ENCODE measurements at regions not wholly inside any gene's neighbourhood (a gene's known extent, or its start where the extent isn't known, plus 50 kb on each side); places are given as distances from the start of the nearest gene placed in this dataset.

DNA sequence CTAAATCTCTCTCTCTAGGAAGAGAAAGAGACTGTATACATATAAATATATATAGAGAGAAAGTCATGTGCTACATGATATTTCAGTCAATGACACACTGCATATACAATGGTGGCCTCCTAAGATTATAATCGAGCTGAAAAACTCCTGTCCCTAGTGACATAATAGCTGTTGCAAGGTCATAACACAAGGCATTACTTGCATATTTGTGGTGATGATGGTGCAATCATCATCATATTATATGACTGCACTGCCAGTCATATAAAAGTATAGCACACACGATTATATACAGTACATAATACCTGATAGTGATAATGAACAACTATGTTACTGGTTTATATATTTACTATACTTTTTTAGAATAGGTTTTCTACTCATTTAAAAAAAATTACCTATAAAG, 316.7 kb downstream of the FGFR2 start (continued):
- TF ChIP-seq, protein P1, sequence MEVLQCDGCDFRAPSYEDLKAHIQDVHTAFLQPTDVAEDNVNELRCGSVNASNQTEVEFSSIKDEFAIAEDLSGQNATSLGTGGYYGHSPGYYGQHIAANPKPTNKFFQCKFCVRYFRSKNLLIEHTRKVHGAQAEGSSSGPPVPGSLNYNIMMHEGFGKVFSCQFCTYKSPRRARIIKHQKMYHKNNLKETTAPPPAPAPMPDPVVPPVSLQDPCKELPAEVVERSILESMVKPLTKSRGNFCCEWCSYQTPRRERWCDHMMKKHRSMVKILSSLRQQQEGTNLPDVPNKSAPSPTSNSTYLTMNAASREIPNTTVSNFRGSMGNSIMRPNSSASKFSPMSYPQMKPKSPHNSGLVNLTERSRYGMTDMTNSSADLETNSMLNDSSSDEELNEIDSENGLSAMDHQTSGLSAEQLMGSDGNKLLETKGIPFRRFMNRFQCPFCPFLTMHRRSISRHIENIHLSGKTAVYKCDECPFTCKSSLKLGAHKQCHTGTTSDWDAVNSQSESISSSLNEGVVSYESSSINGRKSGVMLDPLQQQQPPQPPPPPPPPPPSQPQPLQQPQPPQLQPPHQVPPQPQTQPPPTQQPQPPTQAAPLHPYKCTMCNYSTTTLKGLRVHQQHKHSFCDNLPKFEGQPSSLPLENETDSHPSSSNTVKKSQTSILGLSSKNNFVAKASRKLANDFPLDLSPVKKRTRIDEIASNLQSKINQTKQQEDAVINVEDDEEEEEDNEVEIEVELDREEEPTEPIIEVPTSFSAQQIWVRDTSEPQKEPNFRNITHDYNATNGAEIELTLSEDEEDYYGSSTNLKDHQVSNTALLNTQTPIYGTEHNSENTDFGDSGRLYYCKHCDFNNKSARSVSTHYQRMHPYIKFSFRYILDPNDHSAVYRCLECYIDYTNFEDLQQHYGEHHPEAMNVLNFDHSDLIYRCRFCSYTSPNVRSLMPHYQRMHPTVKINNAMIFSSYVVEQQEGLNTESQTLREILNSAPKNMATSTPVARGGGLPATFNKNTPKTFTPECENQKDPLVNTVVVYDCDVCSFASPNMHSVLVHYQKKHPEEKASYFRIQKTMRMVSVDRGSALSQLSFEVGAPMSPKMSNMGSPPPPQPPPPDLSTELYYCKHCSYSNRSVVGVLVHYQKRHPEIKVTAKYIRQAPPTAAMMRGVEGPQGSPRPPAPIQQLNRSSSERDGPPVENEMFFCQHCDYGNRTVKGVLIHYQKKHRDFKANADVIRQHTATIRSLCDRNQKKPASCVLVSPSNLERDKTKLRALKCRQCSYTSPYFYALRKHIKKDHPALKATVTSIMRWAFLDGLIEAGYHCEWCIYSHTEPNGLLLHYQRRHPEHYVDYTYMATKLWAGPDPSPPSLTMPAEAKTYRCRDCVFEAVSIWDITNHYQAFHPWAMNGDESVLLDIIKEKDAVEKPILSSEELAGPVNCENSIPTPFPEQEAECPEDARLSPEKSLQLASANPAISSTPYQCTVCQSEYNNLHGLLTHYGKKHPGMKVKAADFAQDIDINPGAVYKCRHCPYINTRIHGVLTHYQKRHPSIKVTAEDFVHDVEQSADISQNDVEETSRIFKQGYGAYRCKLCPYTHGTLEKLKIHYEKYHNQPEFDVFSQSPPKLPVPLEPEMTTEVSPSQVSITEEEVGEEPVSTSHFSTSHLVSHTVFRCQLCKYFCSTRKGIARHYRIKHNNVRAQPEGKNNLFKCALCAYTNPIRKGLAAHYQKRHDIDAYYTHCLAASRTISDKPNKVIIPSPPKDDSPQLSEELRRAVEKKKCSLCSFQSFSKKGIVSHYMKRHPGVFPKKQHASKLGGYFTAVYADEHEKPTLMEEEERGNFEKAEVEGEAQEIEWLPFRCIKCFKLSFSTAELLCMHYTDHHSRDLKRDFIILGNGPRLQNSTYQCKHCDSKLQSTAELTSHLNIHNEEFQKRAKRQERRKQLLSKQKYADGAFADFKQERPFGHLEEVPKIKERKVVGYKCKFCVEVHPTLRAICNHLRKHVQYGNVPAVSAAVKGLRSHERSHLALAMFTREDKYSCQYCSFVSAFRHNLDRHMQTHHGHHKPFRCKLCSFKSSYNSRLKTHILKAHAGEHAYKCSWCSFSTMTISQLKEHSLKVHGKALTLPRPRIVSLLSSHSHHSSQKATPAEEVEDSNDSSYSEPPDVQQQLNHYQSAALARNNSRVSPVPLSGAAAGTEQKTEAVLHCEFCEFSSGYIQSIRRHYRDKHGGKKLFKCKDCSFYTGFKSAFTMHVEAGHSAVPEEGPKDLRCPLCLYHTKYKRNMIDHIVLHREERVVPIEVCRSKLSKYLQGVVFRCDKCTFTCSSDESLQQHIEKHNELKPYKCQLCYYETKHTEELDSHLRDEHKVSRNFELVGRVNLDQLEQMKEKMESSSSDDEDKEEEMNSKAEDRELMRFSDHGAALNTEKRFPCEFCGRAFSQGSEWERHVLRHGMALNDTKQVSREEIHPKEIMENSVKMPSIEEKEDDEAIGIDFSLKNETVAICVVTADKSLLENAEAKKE (CRISPR knock-in tag; IDR thresholded peaks at IDR 0.05), result no peak
- TF ChIP-seq ZNF331 (CRISPR knock-in tag; IDR thresholded peaks at IDR 0.05; ENCODE audit: low read depth) (no peak), EZH2 (IDR thresholded peaks at IDR 0.05; ENCODE audit: low read depth, unreplicated experiment) (no peak), JUNB (IDR thresholded peaks at IDR 0.05; ENCODE audit: unreplicated experiment) (no peak)
- TF ChIP-seq, protein P2, sequence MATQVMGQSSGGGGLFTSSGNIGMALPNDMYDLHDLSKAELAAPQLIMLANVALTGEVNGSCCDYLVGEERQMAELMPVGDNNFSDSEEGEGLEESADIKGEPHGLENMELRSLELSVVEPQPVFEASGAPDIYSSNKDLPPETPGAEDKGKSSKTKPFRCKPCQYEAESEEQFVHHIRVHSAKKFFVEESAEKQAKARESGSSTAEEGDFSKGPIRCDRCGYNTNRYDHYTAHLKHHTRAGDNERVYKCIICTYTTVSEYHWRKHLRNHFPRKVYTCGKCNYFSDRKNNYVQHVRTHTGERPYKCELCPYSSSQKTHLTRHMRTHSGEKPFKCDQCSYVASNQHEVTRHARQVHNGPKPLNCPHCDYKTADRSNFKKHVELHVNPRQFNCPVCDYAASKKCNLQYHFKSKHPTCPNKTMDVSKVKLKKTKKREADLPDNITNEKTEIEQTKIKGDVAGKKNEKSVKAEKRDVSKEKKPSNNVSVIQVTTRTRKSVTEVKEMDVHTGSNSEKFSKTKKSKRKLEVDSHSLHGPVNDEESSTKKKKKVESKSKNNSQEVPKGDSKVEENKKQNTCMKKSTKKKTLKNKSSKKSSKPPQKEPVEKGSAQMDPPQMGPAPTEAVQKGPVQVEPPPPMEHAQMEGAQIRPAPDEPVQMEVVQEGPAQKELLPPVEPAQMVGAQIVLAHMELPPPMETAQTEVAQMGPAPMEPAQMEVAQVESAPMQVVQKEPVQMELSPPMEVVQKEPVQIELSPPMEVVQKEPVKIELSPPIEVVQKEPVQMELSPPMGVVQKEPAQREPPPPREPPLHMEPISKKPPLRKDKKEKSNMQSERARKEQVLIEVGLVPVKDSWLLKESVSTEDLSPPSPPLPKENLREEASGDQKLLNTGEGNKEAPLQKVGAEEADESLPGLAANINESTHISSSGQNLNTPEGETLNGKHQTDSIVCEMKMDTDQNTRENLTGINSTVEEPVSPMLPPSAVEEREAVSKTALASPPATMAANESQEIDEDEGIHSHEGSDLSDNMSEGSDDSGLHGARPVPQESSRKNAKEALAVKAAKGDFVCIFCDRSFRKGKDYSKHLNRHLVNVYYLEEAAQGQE (IDR thresholded peaks at IDR 0.05; ENCODE audit: unreplicated experiment), result no peak
- TF ChIP-seq, protein P3, sequence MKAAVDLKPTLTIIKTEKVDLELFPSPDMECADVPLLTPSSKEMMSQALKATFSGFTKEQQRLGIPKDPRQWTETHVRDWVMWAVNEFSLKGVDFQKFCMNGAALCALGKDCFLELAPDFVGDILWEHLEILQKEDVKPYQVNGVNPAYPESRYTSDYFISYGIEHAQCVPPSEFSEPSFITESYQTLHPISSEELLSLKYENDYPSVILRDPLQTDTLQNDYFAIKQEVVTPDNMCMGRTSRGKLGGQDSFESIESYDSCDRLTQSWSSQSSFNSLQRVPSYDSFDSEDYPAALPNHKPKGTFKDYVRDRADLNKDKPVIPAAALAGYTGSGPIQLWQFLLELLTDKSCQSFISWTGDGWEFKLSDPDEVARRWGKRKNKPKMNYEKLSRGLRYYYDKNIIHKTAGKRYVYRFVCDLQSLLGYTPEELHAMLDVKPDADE (IDR thresholded peaks at IDR 0.05), result no peak

Measured in GM23338 (cell line).